PC-9 (cell line): ENCODE measurements at regions not wholly inside any gene's neighbourhood (a gene's known extent, or its start where the extent isn't known, plus 50 kb on each side); places are given as distances from the start of the nearest gene placed in this dataset.
"Not testable (repeated sequence)": the region's sequence is repeated elsewhere in the genome, so short reads cannot be mapped to it uniquely, and the experiment has no call there.

Experiments
- CTCF ChIP-seq: fragments of 200-600 bp; sonication (generic); conservative IDR thresholded peaks from 2 replicates; pipeline ENCODE4 v1.6.1; 2017; ENCODE audit warnings: mixed run types, antibody characterized with exemption, mild to moderate bottlenecking, moderate library complexity
- EZH2 ChIP-seq: fragments of 200-600 bp; sonication (generic); IDR thresholded peaks from 2 replicates; pipeline ENCODE4 v1.8.0; 2017; ENCODE audit warnings: antibody characterized with exemption, low read depth

- TF ChIP-seq CTCF, EZH2: not testable (repeated sequence)
Observed at GRCh38 chr10:25840875-25841274, 93.2 kb upstream of the MYO3A start.
